ENCODE measurements at regions not wholly inside any gene's neighbourhood (a gene's known extent, or its start where the extent isn't known, plus 50 kb on each side); places are given as distances from the start of the nearest gene placed in this dataset.

GRCh38 chr4:186932631-186933187, 209.1 kb upstream of the FAT1 start:
- DNase-seq (ENCODE audit: low read depth in 2 of 2) = no peak

GRCh38 chr4:186934244-186934643, 210.6 kb upstream of the FAT1 start:
- no peak for DNase-seq (ENCODE audit: low read depth in 2 of 2)

- DNase-seq (ENCODE audit: low read depth in 2 of 2) = no peak
Measured at GRCh38 chr4:186934841-186935443, 211.3 kb upstream of the FAT1 start.

- DNase-seq (ENCODE audit: low read depth in 2 of 2) = no peak
Measured at GRCh38 chr4:186935901-186936300, 212.2 kb upstream of the FAT1 start.

GRCh38 chr4:186936496-186937375, 213.1 kb upstream of the FAT1 start:
- no peak for DNase-seq (ENCODE audit: low read depth in 2 of 2)

GRCh38 chr4:186939226-186939625, 215.6 kb upstream of the FAT1 start:
- no peak for DNase-seq (ENCODE audit: low read depth in 2 of 2)

GRCh38 chr4:186939766-186940165, 216.1 kb upstream of the FAT1 start:
- DNase-seq (ENCODE audit: low read depth in 2 of 2) = no peak

- no peak for DNase-seq (ENCODE audit: low read depth in 2 of 2)
Measured at GRCh38 chr4:186940476-186940875, 216.8 kb upstream of the FAT1 start.

GRCh38 chr4:186942758-186943377, 219.2 kb upstream of the FAT1 start:
- DNase-seq (ENCODE audit: low read depth in 2 of 2) = no peak

GRCh38 chr4:186943411-186943810, 219.8 kb upstream of the FAT1 start:
- no peak for DNase-seq (ENCODE audit: low read depth in 2 of 2)

GRCh38 chr4:186946136-186946535, 222.5 kb upstream of the FAT1 start:
- no peak for DNase-seq (ENCODE audit: low read depth in 2 of 2)

GRCh38 chr4:186946682-186947294, 223.1 kb upstream of the FAT1 start:
- DNase-seq (ENCODE audit: low read depth in 2 of 2) = no peak

GRCh38 chr4:186948361-186949242, 224.9 kb upstream of the FAT1 start:
- no peak for DNase-seq (ENCODE audit: low read depth in 2 of 2)

GRCh38 chr4:186949847-186950246, 226.2 kb upstream of the FAT1 start:
- DNase-seq (ENCODE audit: low read depth in 2 of 2) = no peak

GRCh38 chr4:186952709-186953108, 229.1 kb upstream of the FAT1 start:
- DNase-seq (ENCODE audit: low read depth in 2 of 2) = no peak

- DNase-seq (ENCODE audit: low read depth in 2 of 2) = no peak
Measured at GRCh38 chr4:186953599-186954260, 230.1 kb upstream of the FAT1 start.

GRCh38 chr4:186954509-186954908, 230.9 kb upstream of the FAT1 start:
- no peak for DNase-seq (ENCODE audit: low read depth in 2 of 2)

- no peak for DNase-seq (ENCODE audit: low read depth in 2 of 2)
Measured at GRCh38 chr4:186954956-186955355, 231.3 kb upstream of the FAT1 start.

- DNase-seq (ENCODE audit: low read depth in 2 of 2) = no peak
Measured at GRCh38 chr4:186957952-186958555, 234.4 kb upstream of the FAT1 start.
